Thymus (tissue), 11 donors: ENCODE measurements at regions not wholly inside any gene's neighbourhood (a gene's known extent, or its start where the extent isn't known, plus 50 kb on each side); places are given as distances from the start of the nearest gene placed in this dataset.
"Not testable (repeated sequence)": the region's sequence is repeated elsewhere in the genome, so short reads cannot be mapped to it uniquely, and the experiment has no call there.

ENCODE experiments used
- DNase-seq, 9 donors: peaks; one replicate each; pipeline ENCODE4 v3.0.0-alpha.2; 2013; ENCODE audit warnings: low spot score in 9 of 9, low read depth in 6 of 9, missing footprints in 1 of 9
- H3K27ac ChIP-seq, 2 donors: one replicate each; pipeline ENCODE4 v1.5.1; 2013; ENCODE audit warnings: control low read depth in 1 of 2, low read depth in 1 of 2, low read length in 1 of 2, mild to moderate bottlenecking in 1 of 2, moderate library complexity in 1 of 2
- H3K27me3 ChIP-seq, 2 donors: one replicate each; pipeline ENCODE4 v1.5.1; 2013; ENCODE audit warnings: low read length in 1 of 2; ENCODE audit not compliant: control insufficient read depth in 2 of 2, insufficient read depth in 1 of 2
- H3K36me3 ChIP-seq, 2 donors: one replicate each; pipeline ENCODE4 v1.5.1; 2013; ENCODE audit warnings: low read length in 1 of 2, mild to moderate bottlenecking in 1 of 2, moderate library complexity in 1 of 2; ENCODE audit not compliant: control insufficient read depth in 2 of 2, insufficient read depth in 2 of 2
- H3K4me1 ChIP-seq, 2 donors: one replicate each; pipeline ENCODE4 v1.5.1; 2013; ENCODE audit warnings: low read length in 2 of 2; ENCODE audit not compliant: control insufficient read depth in 2 of 2, insufficient read depth in 2 of 2
- H3K4me3 ChIP-seq, 2 donors: one replicate each; pipeline ENCODE4 v1.5.1; 2013; ENCODE audit warnings: low read length in 2 of 2, control low read depth in 1 of 2, mild to moderate bottlenecking in 1 of 2
- H3K9me3 ChIP-seq, 2 donors: one replicate each; pipeline ENCODE4 v1.5.1; 2013; ENCODE audit warnings: low read length in 1 of 2, mild to moderate bottlenecking in 1 of 2; ENCODE audit not compliant: control insufficient read depth in 2 of 2, insufficient read depth in 1 of 2
- WGBS: extraction: QIAGEN DNeasy Blood & Tissue Kit; methylation state at CpG from one replicate; pipeline ENCODE4 v1.1.7; 2013; 5-methylcytosine and 5-hydroxymethylcytosine counted together
- donor health status: healthy.

GRCh38 chr4:34943741-34944386 is 1300.5 kb downstream of the ARAP2 start:
- H3K4me1 ChIP-seq, result no peaks in the 10 kb centered on the region
- no peak overlapping the region for H3K27ac ChIP-seq
- peaks cover 0 to 6% of the 10 kb centered on the region in 2 donors for H3K9me3 ChIP-seq
- no peaks in the 10 kb centered on the region for H3K36me3 ChIP-seq
- DNase-seq, result no peak
- H3K27me3 ChIP-seq, result no peaks in the 10 kb centered on the region
- no peak overlapping the region for H3K4me3 ChIP-seq
- 63% methylated on average over 2 of the region's 2 CpGs for WGBS

- no peak for DNase-seq
- no peaks in the 10 kb centered on the region for H3K36me3 ChIP-seq
- H3K27ac ChIP-seq, result no peak overlapping the region
- no peak overlapping the region for H3K4me3 ChIP-seq
- 85% methylated on average over 2 of the region's 2 CpGs for WGBS
- no peaks in the 10 kb centered on the region for H3K4me1 ChIP-seq
- H3K9me3 ChIP-seq, result no peaks in the 10 kb centered on the region
- H3K27me3 ChIP-seq, result no peaks in the 10 kb centered on the region
These were observed 1293.4 kb downstream of the ARAP2 start for GRCh38 chr4:34950926-34951325.

GRCh38 chr4:34953145-34953799 is 1291.0 kb downstream of the ARAP2 start:
- no peaks in the 10 kb centered on the region for H3K9me3 ChIP-seq
- no peak overlapping the region for H3K27ac ChIP-seq
- DNase-seq, result no peak
- H3K4me1 ChIP-seq, result no peaks in the 10 kb centered on the region
- no peaks in the 10 kb centered on the region for H3K27me3 ChIP-seq
- H3K36me3 ChIP-seq, result no peaks in the 10 kb centered on the region
- no peak overlapping the region for H3K4me3 ChIP-seq
- WGBS, result 89% methylated on average over 9 of the region's 9 CpGs

GRCh38 chr4:34964613-34965012 is 1279.7 kb downstream of the ARAP2 start:
- DNase-seq, result no peak
- H3K27ac ChIP-seq, result no peak overlapping the region
- no peaks in the 10 kb centered on the region for H3K27me3 ChIP-seq
- H3K36me3 ChIP-seq, result no peaks in the 10 kb centered on the region
- 56% methylated on average over 2 of the region's 2 CpGs for WGBS
- H3K9me3 ChIP-seq, result no peaks in the 10 kb centered on the region
- no peaks in the 10 kb centered on the region for H3K4me1 ChIP-seq
- no peak overlapping the region for H3K4me3 ChIP-seq

DNA sequence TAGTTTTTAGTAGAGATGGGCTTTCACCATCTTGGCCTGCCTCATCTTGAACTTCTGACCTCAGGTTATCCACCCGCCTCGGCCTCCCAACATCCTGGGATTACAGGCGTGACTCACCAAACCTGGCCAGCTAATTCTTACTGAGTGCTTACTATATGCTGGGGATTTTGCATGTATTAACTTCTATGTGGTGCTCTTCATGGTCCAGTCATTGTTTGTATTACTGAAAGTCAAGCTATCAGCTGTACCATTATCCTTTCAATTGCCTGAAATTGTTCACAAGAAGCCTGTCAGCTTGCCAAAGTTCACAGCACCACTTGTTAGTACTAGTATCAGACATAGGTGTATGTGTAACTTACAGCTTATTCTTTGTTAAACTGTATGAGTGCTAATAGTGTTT is 1272.1 kb downstream of the ARAP2 start:
- H3K27ac ChIP-seq, result no peak overlapping the region
- no peaks in the 10 kb centered on the region for H3K9me3 ChIP-seq
- no peaks in the 10 kb centered on the region for H3K27me3 ChIP-seq
- no peak for DNase-seq
- 97% methylated on average over 3 of the region's 3 CpGs for WGBS
- no peaks in the 10 kb centered on the region for H3K4me1 ChIP-seq
- H3K36me3 ChIP-seq, result no peaks in the 10 kb centered on the region
- no peak overlapping the region for H3K4me3 ChIP-seq

DNA sequence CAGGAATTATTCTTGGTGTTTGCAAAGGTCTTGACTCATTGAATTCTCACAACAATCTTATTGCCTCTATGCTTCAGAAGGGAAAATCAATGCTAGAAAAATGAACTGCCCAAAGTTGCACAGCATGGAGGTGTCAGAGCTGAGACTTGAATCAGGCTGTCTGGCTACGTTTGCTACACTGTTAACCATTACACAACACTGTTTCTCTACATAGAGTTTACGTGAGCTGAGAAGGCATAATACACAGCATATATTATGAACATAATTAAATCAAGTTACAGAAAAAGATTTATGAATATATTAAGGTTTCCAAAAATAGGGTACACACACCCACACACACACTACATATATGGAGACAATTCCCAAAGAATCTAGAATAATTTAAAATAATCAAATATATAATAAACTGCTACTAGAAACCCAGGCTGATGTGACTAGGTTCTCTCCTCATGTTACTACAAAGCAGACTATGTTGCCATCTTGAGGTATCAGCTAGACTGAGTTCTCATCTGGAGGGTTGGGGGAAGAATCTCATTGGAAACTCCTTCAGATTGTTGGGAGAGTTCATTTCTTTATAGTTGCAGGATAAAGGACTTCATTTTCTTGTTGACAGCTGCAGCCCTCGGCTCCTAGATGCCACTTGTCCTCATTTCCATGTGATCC is 1270.5 kb downstream of the ARAP2 start:
- Histone ChIP-seq H3K4me1 (no peaks in the 10 kb centered on the region), H3K4me3 (no peak overlapping the region), H3K27ac (no peak overlapping the region), H3K36me3 (no peaks in the 10 kb centered on the region), H3K27me3 (no peaks in the 10 kb centered on the region), H3K9me3 (no peaks in the 10 kb centered on the region)
- no peak for DNase-seq
- 80% methylated on average over 3 of the region's 3 CpGs for WGBS

DNA sequence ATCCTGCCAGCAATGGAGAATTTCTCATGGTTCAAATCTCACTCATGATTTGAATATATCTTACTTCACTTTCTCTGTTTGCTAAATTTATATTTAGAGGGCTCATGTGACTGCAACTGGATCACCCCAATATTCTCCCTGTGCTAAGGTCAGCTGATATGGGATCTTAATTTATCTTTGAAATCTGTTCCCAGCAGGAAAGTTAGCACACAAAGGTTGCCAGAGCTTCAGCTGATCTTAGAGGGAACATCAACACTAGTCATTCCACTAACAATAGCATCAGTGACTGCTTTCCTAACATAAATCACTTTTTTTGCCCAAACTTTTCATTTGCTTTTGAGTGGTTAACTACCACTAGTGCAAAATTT is 1270.0 kb downstream of the ARAP2 start:
- Histone ChIP-seq H3K4me3 (no peak overlapping the region), H3K36me3 (no peaks in the 10 kb centered on the region), H3K9me3 (no peaks in the 10 kb centered on the region), H3K27ac (no peak overlapping the region), H3K4me1 (no peaks in the 10 kb centered on the region), H3K27me3 (no peaks in the 10 kb centered on the region)
- DNase-seq, result no peak

GRCh38 chr4:35021222-35021621 is 1223.1 kb downstream of the ARAP2 start:
- H3K9me3 ChIP-seq, DNase-seq, H3K4me1 ChIP-seq, H3K36me3 ChIP-seq, H3K4me3 ChIP-seq, H3K27ac ChIP-seq, H3K27me3 ChIP-seq: not testable (repeated sequence)
- 98% methylated on average over 8 of the region's 8 CpGs for WGBS

GRCh38 chr4:35025152-35025834 is 1219.0 kb downstream of the ARAP2 start:
- H3K36me3 ChIP-seq, result no peaks in the 10 kb centered on the region
- no peak overlapping the region for H3K4me3 ChIP-seq
- H3K27me3 ChIP-seq, result no peaks in the 10 kb centered on the region
- no peak overlapping the region for H3K27ac ChIP-seq
- 84% methylated on average over 3 of the region's 3 CpGs for WGBS
- DNase-seq, result no peak
- no peaks in the 10 kb centered on the region for H3K9me3 ChIP-seq
- no peaks in the 10 kb centered on the region for H3K4me1 ChIP-seq
